ENCODE measurements at regions not wholly inside any gene's neighbourhood (a gene's known extent, or its start where the extent isn't known, plus 50 kb on each side); places are given as distances from the start of the nearest gene placed in this dataset.
A peak's percentile ranks its signal among the peaks of the same experiment; 100 is the strongest.

- Histone ChIP-seq H2AFZ (ENCODE audit: low read length) (no peak overlapping the region), H3K4me3 (replicated peaks in 1 of 4; ENCODE audit: control extremely low read depth in 1 of 4, insufficient read depth in 1 of 4, low read depth in 3 of 4, low read length in 4 of 4) (no peak overlapping the region), H3K27me3 (ENCODE audit: control insufficient read depth, insufficient read depth, low read length) (peaks cover 3% of the 10 kb centered on the region), H3K9me3 (ENCODE audit: control insufficient read depth, insufficient read depth, low read depth, low read length) (no peaks in the 10 kb centered on the region), H4K20me1 (ENCODE audit: control insufficient read depth, extremely low read depth, insufficient read depth, low read length) (no peaks in the 10 kb centered on the region), H3K4me2 (ENCODE audit: extremely low read depth, insufficient read depth, low read length) (no peak overlapping the region), H3K27ac (ENCODE audit: insufficient read depth, low read length) (no peak overlapping the region), H3K36me3 (ENCODE audit: control insufficient read depth, insufficient read depth, low read length) (no peaks in the 10 kb centered on the region), H3K79me2 (ENCODE audit: control insufficient read depth, insufficient read depth, low read length) (no peaks in the 10 kb centered on the region), H3K9ac (ENCODE audit: insufficient read depth, low read length) (no peak overlapping the region), H3K4me1 (ENCODE audit: control insufficient read depth, extremely low read depth, insufficient read depth, low read length) (no peaks in the 10 kb centered on the region)
- no peak for TF ChIP-seq EZH2 (IDR thresholded peaks at IDR 0.05; ENCODE audit: low read length, missing control alignments)
- TF ChIP-seq CTCF (conservative IDR thresholded peaks at IDR 0.05 in 1 of 2, IDR thresholded peaks at IDR 0.05 in 1 of 2; ENCODE audit: low read depth in 1 of 2, low read length in 2 of 2), result no peak
- no peak for DNase-seq (ENCODE audit: low read depth in 2 of 2)
Observed at GRCh38 chr12:11973396-11973795, 97.3 kb upstream of the BCL2L14 start.

GRCh38 chr12:11976005-11976404, 94.7 kb upstream of the BCL2L14 start:
- H4K20me1 ChIP-seq (ENCODE audit: control insufficient read depth, extremely low read depth, insufficient read depth, low read length), result no peaks in the 10 kb centered on the region
- H3K9me3 ChIP-seq (ENCODE audit: control insufficient read depth, insufficient read depth, low read depth, low read length), result no peaks in the 10 kb centered on the region
- H3K4me3 ChIP-seq (replicated peaks in 1 of 4; ENCODE audit: control extremely low read depth in 1 of 4, insufficient read depth in 1 of 4, low read depth in 3 of 4, low read length in 4 of 4), result no peak overlapping the region
- no peak overlapping the region for H3K9ac ChIP-seq (ENCODE audit: insufficient read depth, low read length)
- H3K79me2 ChIP-seq (ENCODE audit: control insufficient read depth, insufficient read depth, low read length), result no peaks in the 10 kb centered on the region
- no peak overlapping the region for H2AFZ ChIP-seq (ENCODE audit: low read length)
- no peak overlapping the region for H3K27ac ChIP-seq (ENCODE audit: insufficient read depth, low read length)
- no peaks in the 10 kb centered on the region for H3K4me1 ChIP-seq (ENCODE audit: control insufficient read depth, extremely low read depth, insufficient read depth, low read length)
- DNase-seq (ENCODE audit: low read depth in 2 of 2), result no peak
- peaks cover 3% of the 10 kb centered on the region for H3K27me3 ChIP-seq (ENCODE audit: control insufficient read depth, insufficient read depth, low read length)
- no peak overlapping the region for H3K4me2 ChIP-seq (ENCODE audit: extremely low read depth, insufficient read depth, low read length)
- H3K36me3 ChIP-seq (ENCODE audit: control insufficient read depth, insufficient read depth, low read length), result no peaks in the 10 kb centered on the region
- TF ChIP-seq CTCF (conservative IDR thresholded peaks at IDR 0.05 in 1 of 2, IDR thresholded peaks at IDR 0.05 in 1 of 2; ENCODE audit: low read depth in 1 of 2, low read length in 2 of 2) (no peak), EZH2 (IDR thresholded peaks at IDR 0.05; ENCODE audit: low read length, missing control alignments) (no peak)

GRCh38 chr12:11978726-11979384, 91.9 kb upstream of the BCL2L14 start:
- peak in 1 of 2 donors; percentile 49 for DNase-seq (ENCODE audit: low read depth in 2 of 2)
- Histone ChIP-seq H4K20me1 (ENCODE audit: control insufficient read depth, extremely low read depth, insufficient read depth, low read length) (no peaks in the 10 kb centered on the region), H3K36me3 (ENCODE audit: control insufficient read depth, insufficient read depth, low read length) (no peaks in the 10 kb centered on the region), H3K27me3 (ENCODE audit: control insufficient read depth, insufficient read depth, low read length) (no peaks in the 10 kb centered on the region), H3K4me2 (ENCODE audit: extremely low read depth, insufficient read depth, low read length) (no peak overlapping the region), H2AFZ (ENCODE audit: low read length) (no peak overlapping the region), H3K4me1 (ENCODE audit: control insufficient read depth, extremely low read depth, insufficient read depth, low read length) (no peaks in the 10 kb centered on the region), H3K9me3 (ENCODE audit: control insufficient read depth, insufficient read depth, low read depth, low read length) (no peaks in the 10 kb centered on the region), H3K4me3 (replicated peaks in 1 of 4; ENCODE audit: control extremely low read depth in 1 of 4, insufficient read depth in 1 of 4, low read depth in 3 of 4, low read length in 4 of 4) (no peak overlapping the region), H3K27ac (ENCODE audit: insufficient read depth, low read length) (no peak overlapping the region), H3K9ac (ENCODE audit: insufficient read depth, low read length) (no peak overlapping the region), H3K79me2 (ENCODE audit: control insufficient read depth, insufficient read depth, low read length) (no peaks in the 10 kb centered on the region)
- no peak for TF ChIP-seq EZH2 (IDR thresholded peaks at IDR 0.05; ENCODE audit: low read length, missing control alignments)
- no peak for TF ChIP-seq CTCF (conservative IDR thresholded peaks at IDR 0.05 in 1 of 2, IDR thresholded peaks at IDR 0.05 in 1 of 2; ENCODE audit: low read depth in 1 of 2, low read length in 2 of 2)
